H9 (cell line): ENCODE measurements at regions not wholly inside any gene's neighbourhood (a gene's known extent, or its start where the extent isn't known, plus 50 kb on each side); places are given as distances from the start of the nearest gene placed in this dataset.
"Not testable (repeated sequence)": the region's sequence is repeated elsewhere in the genome, so short reads cannot be mapped to it uniquely, and the experiment has no call there.

Experiments
- DNase-seq: peaks from one replicate; pipeline ENCODE4 v3.0.0-alpha.2; 2017
- H2AFZ ChIP-seq: one replicate; pipeline ENCODE4 v1.6.1; 2013; ENCODE audit warnings: mild to moderate bottlenecking, low read length, control low read depth, moderate library complexity
- H2AK5ac ChIP-seq: 2 replicates; pipeline ENCODE4 v1.6.1; 2013; ENCODE audit warnings: low read length, control low read depth, mixed read lengths; ENCODE audit not compliant: insufficient read length
- H2BK120ac ChIP-seq: one replicate; pipeline ENCODE4 v1.6.1; 2013; ENCODE audit warnings: low read depth, mild to moderate bottlenecking, low read length, control low read depth, inconsistent platforms; ENCODE audit not compliant: poor library complexity, severe bottlenecking
- H2BK12ac ChIP-seq: 2 replicates; pipeline ENCODE4 v1.6.1; 2013; ENCODE audit warnings: low read length, control low read depth, mixed read lengths, low read depth; ENCODE audit not compliant: insufficient read length
- H2BK15ac ChIP-seq: 2 replicates; pipeline ENCODE4 v1.6.1; 2013; ENCODE audit warnings: low read depth, low read length, control low read depth
- H2BK20ac ChIP-seq: one replicate; pipeline ENCODE4 v1.6.1; 2013; ENCODE audit warnings: low read depth, mild to moderate bottlenecking, low read length, control low read depth, inconsistent platforms; ENCODE audit not compliant: poor library complexity, severe bottlenecking
- H2BK5ac ChIP-seq: 2 replicates; pipeline ENCODE4 v1.6.1; 2013; ENCODE audit warnings: low read length, control low read depth, mixed read lengths; ENCODE audit not compliant: insufficient read length
- H3K14ac ChIP-seq: 2 replicates; pipeline ENCODE4 v1.6.1; 2013; ENCODE audit warnings: low read length, control low read depth; ENCODE audit not compliant: insufficient read depth
- H3K18ac ChIP-seq: 2 replicates; pipeline ENCODE4 v1.6.1; 2013; ENCODE audit warnings: low read depth, mild to moderate bottlenecking, mixed read lengths, low read length, control low read depth; ENCODE audit not compliant: insufficient read length
- H3K23ac ChIP-seq: 2 replicates; pipeline ENCODE4 v1.6.1; 2013; ENCODE audit warnings: low read length, control low read depth, mixed read lengths, low read depth; ENCODE audit not compliant: insufficient read length
- H3K23me2 ChIP-seq: 2 replicates; pipeline ENCODE4 v1.6.1; 2013; ENCODE audit warnings: low read depth, mild to moderate bottlenecking, mixed read lengths, low read length, control low read depth; ENCODE audit not compliant: insufficient read length, poor library complexity, severe bottlenecking
- H3K27ac ChIP-seq: 2 replicates; pipeline ENCODE4 v1.5.1; 2013; ENCODE audit warnings: low read length, control low read depth, mixed read lengths, low read depth; ENCODE audit not compliant: insufficient read length
- H3K27me3 ChIP-seq: 2 replicates; pipeline ENCODE4 v1.6.1; 2013; ENCODE audit warnings: low read length, control low read depth, inconsistent platforms; ENCODE audit not compliant: insufficient read depth
- H3K4ac ChIP-seq: 2 replicates; pipeline ENCODE4 v1.6.1; 2013; ENCODE audit warnings: low read depth, mild to moderate bottlenecking, control low read depth, inconsistent platforms, low read length, moderate library complexity
- H3K4me1 ChIP-seq: 2 replicates; pipeline ENCODE4 v1.6.1; 2013; ENCODE audit warnings: low read length, control low read depth, inconsistent platforms; ENCODE audit not compliant: insufficient read depth
- H3K4me2 ChIP-seq: 2 replicates; pipeline ENCODE4 v1.6.1; 2013; ENCODE audit warnings: low read length, control low read depth, mixed read lengths; ENCODE audit not compliant: insufficient read length, insufficient read depth
- H3K56ac ChIP-seq: 2 replicates; pipeline ENCODE4 v1.6.1; 2013; ENCODE audit warnings: low read depth, mild to moderate bottlenecking, mixed read lengths, low read length, control low read depth; ENCODE audit not compliant: insufficient read length
- H3K79me1 ChIP-seq: 2 replicates; pipeline ENCODE4 v1.6.1; 2013; ENCODE audit warnings: low read depth, mild to moderate bottlenecking, moderate library complexity, low read length, control low read depth, inconsistent platforms; ENCODE audit not compliant: insufficient read depth, poor library complexity, severe bottlenecking
- H3K79me2 ChIP-seq: 2 replicates; pipeline ENCODE4 v1.6.1; 2013; ENCODE audit warnings: low read length, control low read depth, inconsistent platforms; ENCODE audit not compliant: insufficient read depth
- H3K9ac ChIP-seq: 2 replicates; pipeline ENCODE4 v1.6.1; 2013; ENCODE audit warnings: low read length, control low read depth, mixed read lengths; ENCODE audit not compliant: insufficient read length; ENCODE audit errors: extremely low read depth
- H3K9me3 ChIP-seq: one replicate; pipeline ENCODE4 v1.6.1; 2013; ENCODE audit warnings: low read depth, low read length, inconsistent platforms; ENCODE audit not compliant: control insufficient read depth
- H3T11ph ChIP-seq: one replicate; pipeline ENCODE4 v1.6.1; 2013; ENCODE audit warnings: mild to moderate bottlenecking, low read length, control low read depth, inconsistent platforms
- H4K20me1 ChIP-seq: one replicate; pipeline ENCODE4 v1.6.1; 2013; ENCODE audit not compliant: control insufficient read depth, insufficient read length, insufficient read depth
- H4K5ac ChIP-seq: 2 replicates; pipeline ENCODE4 v1.6.1; 2013; ENCODE audit warnings: low read depth, mild to moderate bottlenecking, mixed read lengths, low read length, control low read depth; ENCODE audit not compliant: insufficient read length
- H4K8ac ChIP-seq: replicated peaks from 2 replicates; pipeline ENCODE4 v1.6.1; 2013; ENCODE audit warnings: low read length, control low read depth, mixed read lengths, low read depth; ENCODE audit not compliant: insufficient read length
- H4K91ac ChIP-seq: 2 replicates; pipeline ENCODE4 v1.6.1; 2013; ENCODE audit warnings: low read depth, mild to moderate bottlenecking, moderate library complexity, mixed read lengths, low read length, control low read depth; ENCODE audit not compliant: insufficient read length
- H3K27ac Mint-ChIP-seq, 3 experiments: 2 replicates in 2 of 3; 3 replicates in 1 of 3; pipeline ENCODE4 v1.8.0; 2020 to 2021; ENCODE audit warnings: mixed read lengths in 3 of 3, mild to moderate bottlenecking in 1 of 3, moderate library complexity in 1 of 3
- H3K27me3 Mint-ChIP-seq: 2 replicates; pipeline ENCODE4 v1.8.0; 2021; ENCODE audit warnings: low read depth, mild to moderate bottlenecking, moderate library complexity, mixed read lengths
- H3K36me3 Mint-ChIP-seq, 3 experiments: 2 replicates in 2 of 3; 3 replicates in 1 of 3; pipeline ENCODE4 v1.8.0; 2020 to 2021; ENCODE audit warnings: low read depth in 3 of 3, mixed read lengths in 3 of 3; ENCODE audit not compliant: insufficient read depth in 1 of 3
- H3K4me1 Mint-ChIP-seq, 2 experiments: 2 replicates each; pipeline ENCODE4 v1.8.0; 2020; ENCODE audit warnings: mixed read lengths in 2 of 2
- H3K4me3 Mint-ChIP-seq, 2 experiments: 2 replicates in 1 of 2; 3 replicates in 1 of 2; pipeline ENCODE4 v1.8.0; 2020 to 2021; ENCODE audit warnings: mild to moderate bottlenecking in 2 of 2, mixed read lengths in 2 of 2, moderate library complexity in 1 of 2
- H3K9me3 Mint-ChIP-seq, 2 experiments: 2 replicates in 1 of 2; 3 replicates in 1 of 2; pipeline ENCODE4 v1.8.0; 2020; ENCODE audit warnings: mild to moderate bottlenecking in 2 of 2, mixed read lengths in 2 of 2, moderate library complexity in 1 of 2
- CTCF ChIP-seq: fragments of 200-600 bp; sonication (generic); conservative IDR thresholded peaks from 3 replicates; pipeline ENCODE4 v1.8.0; 2021; ENCODE audit warnings: antibody characterized with exemption, mild to moderate bottlenecking
- WGBS: extraction: QIAGEN DNeasy Blood & Tissue Kit; methylation state at CpG from one replicate; pipeline ENCODE4 v1.1.7; 2013; ENCODE audit warnings: missing lambda C conversion rate, low lambda C conversion rate, mixed read lengths; ENCODE audit not compliant: insufficient read length; ENCODE audit errors: extremely low coverage; 5-methylcytosine and 5-hydroxymethylcytosine counted together

DNA sequence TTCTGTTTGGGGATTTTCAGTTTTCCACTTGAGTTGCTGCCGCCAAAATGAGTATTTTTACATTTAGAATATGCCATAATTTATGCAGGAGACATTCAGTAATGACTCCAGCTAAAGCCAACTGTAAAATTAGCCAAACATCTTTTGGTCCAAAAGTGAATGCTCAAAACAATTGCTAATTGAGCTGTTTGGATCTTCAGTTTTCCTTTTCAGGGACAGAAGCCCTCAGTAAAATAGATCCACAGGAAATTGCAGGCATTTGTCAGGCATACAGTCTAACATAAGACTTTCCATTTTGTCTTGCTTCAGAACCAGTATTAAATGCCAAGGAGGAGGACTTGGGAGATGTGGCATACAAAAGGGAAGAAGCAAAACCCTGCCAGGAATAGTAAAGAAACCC lies 524.8 kb upstream of the API5 start:
- Histone ChIP-seq H2BK120ac (no peak overlapping the region), H3K4me1 (no peaks in the 10 kb centered on the region), H3K23ac (no peak overlapping the region), H3K23me2 (no peaks in the 10 kb centered on the region), H3K9me3 (no peaks in the 10 kb centered on the region), H3K56ac (no peak overlapping the region), H3K27ac (no peak overlapping the region), H3K27me3 (no peaks in the 10 kb centered on the region), H3K79me1 (no peaks in the 10 kb centered on the region), H3T11ph (no peak overlapping the region), H3K4ac (no peak overlapping the region), H3K9ac (no peak overlapping the region), H4K5ac (no peak overlapping the region), H2AFZ (no peak overlapping the region), H3K18ac (no peak overlapping the region), H4K8ac (no peak overlapping the region), H4K91ac (no peak overlapping the region), H2BK15ac (no peak overlapping the region), H2BK12ac (no peak overlapping the region), H4K20me1 (no peaks in the 10 kb centered on the region), H2BK5ac (no peak overlapping the region), H3K14ac (no peak overlapping the region), H2AK5ac (no peak overlapping the region), H3K79me2 (no peaks in the 10 kb centered on the region), H3K4me2 (no peak overlapping the region), H2BK20ac (no peak overlapping the region)
- Mint-ChIP-seq H3K36me3 (peaks cover 0 to 6% (median 3%) of the 10 kb centered on the region in 3 experiments; a peak in 3 of 7 replicates), H3K4me3 (no peak overlapping the region), H3K4me1 (no peaks in the 10 kb centered on the region), H3K9me3 (peaks cover 11 to 12% of the 10 kb centered on the region in 2 experiments; a peak in 4 of 5 replicates), H3K27ac (no peak overlapping the region), H3K27me3 (no peaks in the 10 kb centered on the region; the same call in 1 of the 2 replicates)
- WGBS = no CpG with 5 or more reads among the region's 1 CpG
- DNase-seq = no peak
- no peak for TF ChIP-seq CTCF

GRCh38 chr11:42795483-42795882 lies 516.3 kb upstream of the API5 start:
- H3K4me3 Mint-ChIP-seq = not testable (repeated sequence)

More at GRCh38 chr11:42795483-42795882, 516.3 kb upstream of the API5 start:
- not testable (repeated sequence) for H3K27me3 Mint-ChIP-seq, H3K14ac ChIP-seq, H3K23ac ChIP-seq, H3K18ac ChIP-seq, H3K79me1 ChIP-seq, H2BK20ac ChIP-seq, H2AFZ ChIP-seq, H3K36me3 Mint-ChIP-seq, H3K79me2 ChIP-seq, H3K27ac Mint-ChIP-seq, H4K5ac ChIP-seq, H3K27ac ChIP-seq, H2BK5ac ChIP-seq, DNase-seq, H4K20me1 ChIP-seq, H4K91ac ChIP-seq, H2BK12ac ChIP-seq, H2BK120ac ChIP-seq, H3K56ac ChIP-seq, H3K23me2 ChIP-seq, H3K27me3 ChIP-seq, H3K4ac ChIP-seq, H3K4me1 Mint-ChIP-seq, H2AK5ac ChIP-seq, H3K4me1 ChIP-seq, H4K8ac ChIP-seq, H3K9ac ChIP-seq, H3K9me3 ChIP-seq, H3K4me2 ChIP-seq, H3T11ph ChIP-seq, H2BK15ac ChIP-seq
- WGBS = no CpG with 5 or more reads among the region's 2 CpGs
- peaks cover 9 to 14% of the 10 kb centered on the region in 2 experiments; a peak in 4 of 5 replicates for H3K9me3 Mint-ChIP-seq
